NK-92 treated with Interleukin-12 subunit alpha and Interleukin-12 subunit beta, amount 100 ng/mL, for 24 hours (cell line): ENCODE measurements at regions not wholly inside any gene's neighbourhood (a gene's known extent, or its start where the extent isn't known, plus 50 kb on each side); places are given as distances from the start of the nearest gene placed in this dataset.

Experiments
- DNase-seq: peaks from one replicate; lab custom pipeline; 2025; lab: John Stamatoyannopoulos, UW

- DNase-seq: no peak
Measured at GRCh38 chr5:164383662-164384061, 878.2 kb downstream of the MAT2B start.

DNA sequence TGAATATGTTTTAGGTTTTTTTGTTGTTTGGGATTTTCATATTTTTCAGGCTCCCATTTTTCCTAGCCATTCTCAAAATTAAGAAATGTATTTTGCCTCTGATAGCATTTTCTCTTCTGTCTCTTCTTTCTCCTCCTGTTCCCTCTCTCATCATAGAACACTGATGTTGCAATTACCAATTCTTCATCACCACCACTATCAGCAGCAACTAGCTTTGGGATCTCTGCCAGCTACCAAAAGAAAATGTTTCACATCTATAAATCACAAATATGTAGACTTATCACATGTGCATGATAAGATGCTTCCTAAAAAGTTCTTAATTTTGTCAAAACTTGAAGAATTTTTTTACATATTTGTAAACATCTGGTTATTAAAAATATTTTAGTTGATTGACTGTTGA, 887.1 kb downstream of the MAT2B start:
- DNase-seq: no peak

GRCh38 chr5:164394686-164395194, 889.3 kb downstream of the MAT2B start:
- DNase-seq: no peak

DNA sequence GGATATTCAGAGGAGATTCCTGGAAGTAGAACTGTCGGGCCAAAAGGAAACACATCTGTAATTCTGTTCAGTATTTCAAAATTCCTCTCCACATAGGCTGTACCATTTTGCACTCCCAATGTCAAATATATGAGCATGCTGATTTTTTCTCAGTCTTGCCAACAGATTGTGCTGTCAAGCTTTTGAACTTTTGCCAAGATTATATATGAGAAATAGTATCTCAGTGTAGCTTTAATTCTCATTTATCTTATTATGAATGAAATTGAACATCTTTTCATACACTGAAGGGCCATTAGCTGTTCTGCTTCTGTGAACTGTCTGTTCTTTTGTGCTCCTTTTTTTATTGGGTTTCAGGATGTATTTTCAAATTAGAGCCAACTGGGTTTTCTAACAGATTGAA, 907.1 kb downstream of the MAT2B start:
- DNase-seq: no peak

GRCh38 chr5:164420161-164420560, 914.7 kb downstream of the MAT2B start:
- DNase-seq: no peak

GRCh38 chr5:164422400-164422799, 917.0 kb downstream of the MAT2B start:
- DNase-seq: no peak

GRCh38 chr5:164431634-164432304, 926.4 kb downstream of the MAT2B start:
- DNase-seq: no peak

DNA sequence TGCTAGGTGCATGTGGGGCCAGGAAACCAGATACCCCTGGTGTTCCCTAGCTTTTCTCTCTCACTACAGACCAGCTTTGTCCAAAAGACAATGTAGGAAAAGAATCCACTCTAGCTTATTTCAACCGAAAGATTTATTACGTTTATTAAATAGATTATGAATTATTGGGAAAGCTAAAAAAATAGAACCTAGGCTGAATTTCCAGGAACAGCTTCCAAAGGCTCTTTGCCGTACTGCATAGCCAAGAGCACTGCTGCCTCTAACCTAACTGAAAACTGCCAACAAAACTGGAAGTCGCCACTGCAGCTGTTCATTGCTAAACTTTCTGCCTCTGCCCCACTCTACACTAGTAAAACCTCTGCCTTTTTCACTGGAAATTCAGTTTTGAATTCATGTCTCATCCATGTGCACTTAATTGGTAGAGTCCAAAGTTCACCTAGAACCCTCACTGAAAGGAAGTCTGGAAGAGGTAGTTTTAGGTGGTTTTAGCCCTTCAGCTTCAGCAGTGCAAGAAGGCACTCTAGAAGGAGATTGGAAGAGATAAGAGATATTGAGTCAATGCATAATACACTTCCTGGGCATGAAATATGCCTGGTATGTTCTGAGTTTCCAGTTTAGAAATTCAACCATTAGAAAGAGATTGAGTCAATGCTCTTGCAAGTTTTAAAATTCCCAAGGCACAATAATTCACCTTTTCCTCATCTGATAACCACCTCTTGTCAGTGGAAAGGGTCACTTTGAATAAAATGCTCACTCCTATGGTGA, 927.9 kb downstream of the MAT2B start:
- no peak for DNase-seq

- DNase-seq: no peak
Measured at GRCh38 chr5:164435576-164435975, 930.2 kb downstream of the MAT2B start.

GRCh38 chr5:164439799-164440198, 934.4 kb downstream of the MAT2B start:
- DNase-seq: no peak

DNA sequence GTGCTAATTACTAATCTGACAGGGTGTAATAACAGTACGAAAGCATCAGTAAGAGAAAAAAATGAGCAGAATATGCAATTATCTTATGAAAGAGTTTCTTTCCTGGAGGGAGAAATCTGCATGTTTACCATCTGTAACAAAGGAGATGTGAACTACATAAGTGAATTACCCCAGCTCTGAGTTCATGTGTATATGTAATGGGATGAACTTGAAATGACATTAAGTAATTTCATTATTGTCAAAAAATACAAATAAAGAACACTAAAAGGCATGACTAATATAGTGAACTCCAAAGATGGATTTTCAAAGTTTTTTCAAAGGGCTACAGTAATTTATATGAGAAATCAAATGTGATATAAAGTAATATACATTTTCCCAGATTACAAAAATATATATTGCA, 944.0 kb downstream of the MAT2B start:
- DNase-seq: no peak

GRCh38 chr5:164466033-164466432, 960.6 kb downstream of the MAT2B start:
- DNase-seq: no peak

GRCh38 chr5:164470312-164470711, 964.9 kb downstream of the MAT2B start:
- no peak for DNase-seq

DNA sequence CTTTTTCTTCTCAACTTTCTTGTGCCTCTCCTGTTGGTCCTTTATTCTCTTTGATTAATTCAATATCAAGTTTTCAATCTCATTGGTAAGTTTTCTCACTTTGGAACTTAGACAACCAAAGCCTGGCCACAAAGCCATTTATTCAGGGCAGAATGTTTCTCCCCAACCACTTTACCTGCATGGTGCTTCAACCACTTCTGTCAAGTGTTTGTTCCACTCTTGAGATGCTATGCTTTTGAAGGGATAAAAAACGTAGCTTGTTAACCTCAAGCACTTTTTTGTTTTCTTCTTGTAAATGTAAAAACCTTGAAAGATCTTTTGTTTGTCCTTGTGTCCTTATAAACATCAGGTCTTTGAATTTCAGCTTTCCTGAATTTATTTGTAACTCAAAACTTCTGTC, 966.7 kb downstream of the MAT2B start:
- no peak for DNase-seq

DNA sequence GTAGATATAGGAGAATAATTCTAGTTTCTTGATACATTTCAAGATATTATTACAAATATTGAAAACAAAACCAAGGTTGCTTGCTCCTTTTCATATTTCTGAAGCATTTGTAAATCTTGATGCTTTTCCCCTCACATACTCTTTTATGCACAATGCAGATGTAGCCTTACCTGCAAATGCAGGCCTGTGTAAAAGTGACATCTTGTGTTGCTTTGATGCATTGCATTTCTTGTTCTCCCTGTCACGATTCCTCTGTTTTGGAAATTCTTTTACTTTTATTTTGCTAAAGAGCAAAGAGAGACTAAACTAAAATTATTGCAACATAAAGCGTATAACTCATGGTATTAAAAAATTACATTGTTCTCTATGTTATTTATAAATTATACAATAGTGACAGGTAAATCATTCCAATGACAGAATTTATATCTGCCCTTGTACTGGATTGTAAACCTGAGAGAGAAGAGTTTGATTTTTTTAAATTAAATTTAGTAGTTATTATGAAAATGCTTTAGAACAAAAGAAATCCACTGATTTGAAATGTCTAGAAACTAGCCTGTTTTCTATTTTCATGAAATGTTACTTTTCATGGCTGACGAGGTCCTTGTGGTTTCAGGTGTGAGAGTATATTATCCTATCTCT, 970.0 kb downstream of the MAT2B start:
- DNase-seq: no peak

- no peak for DNase-seq
Measured at GRCh38 chr5:164481270-164481669, 975.9 kb downstream of the MAT2B start.

GRCh38 chr5:164482351-164482750, 976.9 kb downstream of the MAT2B start:
- no peak for DNase-seq

DNA sequence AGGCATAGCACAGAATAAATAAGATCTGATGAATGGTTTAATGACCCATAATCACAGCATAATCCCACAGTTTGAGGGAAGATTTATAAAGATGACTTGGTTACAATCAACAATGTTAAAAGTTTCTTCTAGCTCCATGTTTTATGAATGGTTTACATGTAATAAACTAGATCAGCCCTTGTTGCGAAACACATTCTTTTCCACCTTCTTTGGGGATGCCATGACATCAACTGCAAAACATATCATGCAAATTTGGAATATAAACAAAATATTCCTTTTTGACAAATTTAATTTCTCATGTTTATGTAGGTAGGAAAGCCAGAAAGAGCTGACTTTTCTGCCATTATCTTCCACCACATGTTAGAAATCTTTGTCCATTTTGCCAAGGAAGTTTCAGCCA, 979.5 kb downstream of the MAT2B start:
- DNase-seq: no peak

DNA sequence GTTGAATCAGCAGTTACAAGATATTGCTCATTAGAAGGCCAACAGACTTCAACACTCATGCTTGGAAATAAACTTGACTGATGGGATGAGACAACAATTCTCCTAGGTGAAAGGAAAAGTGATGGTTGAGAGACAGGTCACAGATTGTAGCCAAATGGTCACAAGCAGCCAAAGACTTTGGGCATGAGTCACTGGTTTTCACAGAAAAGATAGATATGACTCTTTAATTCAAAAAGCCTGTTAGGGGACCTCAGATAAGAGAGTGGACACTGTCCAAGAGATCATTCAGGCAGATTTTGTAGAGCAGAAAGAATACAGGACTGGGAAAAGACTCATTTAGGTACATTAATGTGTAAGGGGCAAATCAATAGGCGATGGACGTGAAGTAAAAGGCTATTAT, 982.5 kb downstream of the MAT2B start:
- no peak for DNase-seq

GRCh38 chr5:164497311-164498064, 992.1 kb downstream of the MAT2B start:
- no peak for DNase-seq

DNA sequence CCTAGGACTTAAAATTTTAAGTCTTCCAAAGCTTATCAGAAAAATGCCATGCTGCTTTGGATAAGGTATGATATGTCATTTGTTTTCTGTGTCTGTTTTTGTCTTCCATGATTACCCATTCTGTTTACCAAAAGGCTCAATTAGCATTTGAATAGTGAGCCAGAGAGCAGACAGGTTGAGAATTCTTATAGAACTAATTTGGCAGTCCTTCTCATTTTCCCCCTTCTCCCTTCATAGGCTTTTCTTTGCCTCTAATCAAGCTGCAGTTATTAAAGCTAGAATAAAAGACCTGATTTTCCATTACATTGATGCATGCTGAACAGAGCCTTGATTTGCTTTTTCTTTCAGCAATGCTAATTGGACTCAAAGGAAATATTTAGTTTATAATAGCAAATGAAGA, 993.0 kb downstream of the MAT2B start:
- DNase-seq: no peak

GRCh38 chr5:164500856-164501255, 995.4 kb downstream of the MAT2B start:
- no peak for DNase-seq
